PC-3 (cell line): ENCODE measurements at regions not wholly inside any gene's neighbourhood (a gene's known extent, or its start where the extent isn't known, plus 50 kb on each side); places are given as distances from the start of the nearest gene placed in this dataset.

Source experiments
- ATAC-seq: fragments of 200-7000 bp; cut with Tn5 transposase; 2 replicates; pipeline ENCODE4 v1.9.1; 2020; ENCODE audit warnings: mild to moderate bottlenecking, moderate library complexity
- BruUV-seq: library from RNA; stranded (reverse); fragments of 400-500 nt; replicated peaks from 2 replicates; lab custom pipeline; 2021; lab: Mats Ljungman, UMichigan
- CTCF ChIA-PET: fragments of 300-600 bp; sonication (Branson Sonifier 250); formaldehyde crosslinking; loops from one replicate; lab custom pipeline; 2022; ENCODE audit warnings: antibody characterized with exemption; lab: Charles Lee
- POLR2A ChIA-PET: fragments of 300-600 bp; sonication (Branson Sonifier 250); formaldehyde crosslinking; loops from one replicate; lab custom pipeline; 2022; ENCODE audit warnings: antibody characterized with exemption; ENCODE audit not compliant: unreplicated experiment; lab: Charles Lee
- DNase-seq: peaks from one replicate; pipeline ENCODE4 v3.0.0-alpha.2; 2015
- H2AFZ ChIP-seq: fragments of 300-600 bp; sonication (generic); 2 replicates; pipeline ENCODE4 v1.6.0; 2016; ENCODE audit warnings: antibody characterized with exemption, low read length
- H3F3A ChIP-seq: fragments of 300-600 bp; sonication (generic); one replicate; pipeline ENCODE4 v1.6.0; 2017; ENCODE audit warnings: antibody characterized with exemption, low read length, control low read depth, mild to moderate bottlenecking; ENCODE audit not compliant: unreplicated experiment
- H3K27ac ChIP-seq: fragments of 300-600 bp; sonication (generic); 2 replicates; pipeline ENCODE4 v1.5.1; 2016; ENCODE audit warnings: mild to moderate bottlenecking, low read length
- H3K27me3 ChIP-seq: fragments of 300-600 bp; sonication (generic); 2 replicates; pipeline ENCODE4 v1.6.1; 2016; ENCODE audit warnings: low read length, mixed read lengths
- H3K36me3 ChIP-seq: fragments of 300-600 bp; sonication (generic); 2 replicates; pipeline ENCODE4 v1.6.1; 2016; ENCODE audit warnings: low read depth, mixed run types, low read length, mixed read lengths
- H3K4me1 ChIP-seq: fragments of 300-600 bp; sonication (generic); 2 replicates; pipeline ENCODE4 v1.5.1; 2016; ENCODE audit warnings: low read length; ENCODE audit not compliant: insufficient read depth
- H3K4me2 ChIP-seq: fragments of 300-600 bp; sonication (generic); 2 replicates; pipeline ENCODE4 v1.6.0; 2016; ENCODE audit warnings: low read length
- H3K4me3 ChIP-seq: fragments of 300-600 bp; sonication (generic); 2 replicates; pipeline ENCODE4 v1.5.1; 2016; ENCODE audit warnings: mild to moderate bottlenecking, low read length, mixed read lengths
- H3K79me2 ChIP-seq: fragments of 300-600 bp; sonication (generic); 2 replicates; pipeline ENCODE4 v1.6.1; 2017; ENCODE audit warnings: low read length, mixed read lengths
- H3K9ac ChIP-seq: fragments of 300-600 bp; sonication (generic); 2 replicates; pipeline ENCODE4 v1.6.0; 2016; ENCODE audit warnings: mild to moderate bottlenecking, low read length
- H3K9me2 ChIP-seq: fragments of 300-600 bp; sonication (generic); replicated peaks from 2 replicates; pipeline ENCODE4 v1.6.1; 2016; ENCODE audit warnings: mixed run types, low read length, mixed read lengths
- H3K9me3 ChIP-seq: fragments of 300-600 bp; sonication (generic); 2 replicates; pipeline ENCODE4 v1.6.1; 2016; ENCODE audit warnings: low read length, mixed read lengths
- H4K20me1 ChIP-seq: fragments of 300-600 bp; sonication (generic); 2 replicates; pipeline ENCODE4 v1.6.1; 2016; ENCODE audit warnings: low read length, mixed read lengths
- EZH2 ChIP-seq: fragments of 300-600 bp; sonication (generic); IDR thresholded peaks from one replicate; pipeline ENCODE4 v1.6.1; 2017; ENCODE audit warnings: antibody characterized with exemption, mild to moderate bottlenecking, low read length; ENCODE audit not compliant: unreplicated experiment
- EZH2phosphoT487 ChIP-seq: fragments of 300-600 bp; sonication (generic); IDR thresholded peaks from 2 replicates; pipeline ENCODE4 v1.6.1; 2018; ENCODE audit warnings: mild to moderate bottlenecking, antibody characterized with exemption, low read length, borderline replicate concordance
- intact Hi-C: fragments of 100-400 bp; cut with micrococcal nuclease; formaldehyde crosslinking; loops from 2 replicates; pipeline ENCODE4 v1.9.0; 2023
- TF ChIP-seq, protein P1 (sequence below): fragments of 300-600 bp; sonication (generic); conservative IDR thresholded peaks from 2 replicates; pipeline ENCODE4 v1.5.1; 2017; ENCODE audit warnings: antibody characterized with exemption, low read depth, mild to moderate bottlenecking, low read length

DNA sequence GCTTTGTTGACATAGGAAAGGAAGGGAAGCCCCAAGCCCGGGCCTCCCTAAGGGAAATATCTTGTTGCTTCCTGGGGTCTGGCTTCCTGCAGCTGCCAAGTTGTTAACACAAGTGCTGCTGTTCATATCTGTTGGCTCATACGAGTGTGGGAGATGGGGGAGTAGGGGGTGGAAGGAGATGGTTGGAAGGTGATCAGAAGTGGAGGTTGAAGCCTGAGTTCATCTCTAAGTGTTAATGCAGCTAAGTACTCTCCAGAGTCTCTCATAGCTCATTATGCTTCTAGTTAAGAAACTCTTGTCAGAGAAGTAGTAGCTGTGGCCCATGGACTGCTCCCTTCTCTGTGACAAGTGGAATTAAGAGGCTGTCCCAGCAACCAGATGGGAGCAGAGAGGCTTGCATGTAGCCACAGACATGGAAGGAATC is 319.2 kb upstream of the SPAG17 start:
- DNase-seq = no peak
- Histone ChIP-seq H3K79me2 (no peaks in the 10 kb centered on the region), H3K27ac (no peak overlapping the region), H3K9me2 (no peaks in the 10 kb centered on the region), H3F3A (no peaks in the 10 kb centered on the region), H3K9ac (no peak overlapping the region), H3K4me2 (no peak overlapping the region), H3K36me3 (no peaks in the 10 kb centered on the region), H2AFZ (no peak overlapping the region), H3K9me3 (no peaks in the 10 kb centered on the region), H3K4me1 (no peaks in the 10 kb centered on the region), H4K20me1 (no peaks in the 10 kb centered on the region), H3K4me3 (no peak overlapping the region), H3K27me3 (peaks cover 35% of the 10 kb centered on the region)
- intact Hi-C loops = no loop called here
- CTCF ChIA-PET = no interaction called here
- no peak for TF ChIP-seq EZH2
- TF ChIP-seq, protein P1, sequence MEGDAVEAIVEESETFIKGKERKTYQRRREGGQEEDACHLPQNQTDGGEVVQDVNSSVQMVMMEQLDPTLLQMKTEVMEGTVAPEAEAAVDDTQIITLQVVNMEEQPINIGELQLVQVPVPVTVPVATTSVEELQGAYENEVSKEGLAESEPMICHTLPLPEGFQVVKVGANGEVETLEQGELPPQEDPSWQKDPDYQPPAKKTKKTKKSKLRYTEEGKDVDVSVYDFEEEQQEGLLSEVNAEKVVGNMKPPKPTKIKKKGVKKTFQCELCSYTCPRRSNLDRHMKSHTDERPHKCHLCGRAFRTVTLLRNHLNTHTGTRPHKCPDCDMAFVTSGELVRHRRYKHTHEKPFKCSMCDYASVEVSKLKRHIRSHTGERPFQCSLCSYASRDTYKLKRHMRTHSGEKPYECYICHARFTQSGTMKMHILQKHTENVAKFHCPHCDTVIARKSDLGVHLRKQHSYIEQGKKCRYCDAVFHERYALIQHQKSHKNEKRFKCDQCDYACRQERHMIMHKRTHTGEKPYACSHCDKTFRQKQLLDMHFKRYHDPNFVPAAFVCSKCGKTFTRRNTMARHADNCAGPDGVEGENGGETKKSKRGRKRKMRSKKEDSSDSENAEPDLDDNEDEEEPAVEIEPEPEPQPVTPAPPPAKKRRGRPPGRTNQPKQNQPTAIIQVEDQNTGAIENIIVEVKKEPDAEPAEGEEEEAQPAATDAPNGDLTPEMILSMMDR = no peak
- TF ChIP-seq EZH2phosphoT487 = no peak
- POLR2A ChIA-PET = no interaction called here
- no peak for ATAC-seq
- BruUV-seq = no TSS peak

DNA sequence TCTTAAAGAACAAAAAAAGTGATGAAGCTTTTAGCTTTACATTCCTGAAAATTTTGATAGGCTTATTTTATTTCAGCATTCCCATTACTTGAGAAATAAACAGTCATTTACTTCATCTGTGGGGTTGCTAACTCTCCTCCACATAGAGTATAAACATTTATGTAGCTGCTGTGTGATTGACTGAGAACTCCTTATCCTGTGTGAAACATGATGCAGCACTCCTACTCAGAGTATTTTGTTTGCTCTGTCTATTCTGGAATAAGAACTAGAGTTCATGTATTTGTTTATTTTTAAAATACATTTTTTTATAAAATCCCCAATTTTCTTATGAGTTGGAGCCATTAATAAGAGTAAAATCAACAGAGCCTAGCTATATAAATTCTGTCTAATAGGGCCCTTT is 318.7 kb upstream of the SPAG17 start:
- no TSS peak for BruUV-seq
- H2AFZ ChIP-seq = no peak overlapping the region
- H3K79me2 ChIP-seq = no peaks in the 10 kb centered on the region
- no peak for TF ChIP-seq EZH2phosphoT487
- TF ChIP-seq, protein P1 = no peak
- no peak for TF ChIP-seq EZH2
- H3K9me2 ChIP-seq = no peaks in the 10 kb centered on the region
- H4K20me1 ChIP-seq = no peaks in the 10 kb centered on the region
- no peaks in the 10 kb centered on the region for H3K4me1 ChIP-seq
- H3K27ac ChIP-seq = no peak overlapping the region
- H3K27me3 ChIP-seq = peaks cover 35% of the 10 kb centered on the region
- no peaks in the 10 kb centered on the region for H3F3A ChIP-seq
- no peaks in the 10 kb centered on the region for H3K36me3 ChIP-seq
- intact Hi-C loops = no loop called here
- ChIA-PET CTCF (no interaction called here), POLR2A (no interaction called here)
- no peak overlapping the region for H3K4me3 ChIP-seq
- no peak overlapping the region for H3K4me2 ChIP-seq
- H3K9me3 ChIP-seq = no peaks in the 10 kb centered on the region
- no peak overlapping the region for H3K9ac ChIP-seq
- ATAC-seq (no peak), DNase-seq (no peak)

DNA sequence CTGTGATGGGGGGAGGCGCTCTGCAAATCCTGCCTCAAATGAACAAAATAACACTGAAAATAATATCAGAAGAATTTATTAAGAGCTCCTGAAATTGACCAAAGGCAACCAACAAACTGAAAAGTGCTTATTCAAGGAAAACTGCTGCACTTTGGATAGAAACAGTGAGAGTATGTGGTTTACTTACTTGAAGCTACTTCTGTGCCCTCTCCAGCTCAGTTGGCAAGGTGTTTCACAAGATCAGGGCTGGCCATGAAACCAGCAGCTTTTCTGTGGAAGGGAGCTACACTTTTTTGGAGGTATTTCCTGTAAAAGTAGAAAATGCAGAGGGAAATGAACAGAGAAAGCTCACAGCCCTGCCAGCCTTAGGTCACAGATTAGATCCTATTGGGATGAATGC is 310.0 kb upstream of the SPAG17 start:
- no peak overlapping the region for H3K4me2 ChIP-seq
- ATAC-seq (no peak), DNase-seq (no peak)
- H3K9me3 ChIP-seq = no peaks in the 10 kb centered on the region
- TF ChIP-seq, protein P1 = no peak
- TF ChIP-seq EZH2phosphoT487 = no peak
- CTCF ChIA-PET = no interaction called here
- H3K4me3 ChIP-seq = no peak overlapping the region
- H3K27ac ChIP-seq = no peak overlapping the region
- H3K27me3 ChIP-seq = no peaks in the 10 kb centered on the region; the same call in 1 of the 2 replicates
- H3K79me2 ChIP-seq = no peaks in the 10 kb centered on the region
- no peaks in the 10 kb centered on the region for H4K20me1 ChIP-seq
- intact Hi-C loops = no loop called here
- no peaks in the 10 kb centered on the region for H3K9me2 ChIP-seq
- H3K36me3 ChIP-seq = no peaks in the 10 kb centered on the region
- H3K4me1 ChIP-seq = no peaks in the 10 kb centered on the region
- no peak overlapping the region for H2AFZ ChIP-seq
- no peaks in the 10 kb centered on the region for H3F3A ChIP-seq
- POLR2A ChIA-PET = no interaction called here
- H3K9ac ChIP-seq = no peak overlapping the region
- no TSS peak for BruUV-seq
